Mesodermal cell (in vitro differentiated cells): ENCODE measurements at regions not wholly inside any gene's neighbourhood (a gene's known extent, or its start where the extent isn't known, plus 50 kb on each side); places are given as distances from the start of the nearest gene placed in this dataset.

Experiments
- H3K27ac ChIP-seq: 2 replicates; pipeline ENCODE4 v1.7.0; 2013; ENCODE audit warnings: mild to moderate bottlenecking, low read depth, low read length, moderate library complexity; ENCODE audit not compliant: severe bottlenecking
- H3K36me3 ChIP-seq: 2 replicates; pipeline ENCODE4 v1.7.1; 2013; ENCODE audit warnings: mild to moderate bottlenecking, low read length, moderate library complexity; ENCODE audit not compliant: control insufficient read depth, insufficient read depth
- H3K4me1 ChIP-seq: one replicate; pipeline ENCODE4 v1.7.1; 2013; ENCODE audit warnings: mild to moderate bottlenecking, low read length; ENCODE audit not compliant: insufficient read depth, control insufficient read depth, poor library complexity, severe bottlenecking
- H3K4me3 ChIP-seq: 2 replicates; pipeline ENCODE4 v1.7.0; 2013; ENCODE audit warnings: low read length, control low read depth, mild to moderate bottlenecking; ENCODE audit not compliant: insufficient read depth, poor library complexity, severe bottlenecking; ENCODE audit errors: extremely low read depth
- H3K9me3 ChIP-seq: 2 replicates; pipeline ENCODE4 v1.7.1; 2013; ENCODE audit warnings: mild to moderate bottlenecking, low read length, moderate library complexity; ENCODE audit not compliant: control insufficient read depth
- WGBS, 2 experiments: methylation state at CpG; one replicate each; pipeline ENCODE4 v1.1.5; 2013; ENCODE audit warnings: missing lambda C conversion rate in 2 of 2; ENCODE audit not compliant: insufficient coverage in 2 of 2; 5-methylcytosine and 5-hydroxymethylcytosine counted together

GRCh38 chr20:7094438-7094997, 327.0 kb downstream of the BMP2 start:
- H3K36me3 ChIP-seq: no peaks in the 10 kb centered on the region
- 34 to 100% methylated on average over 1 to 5 of the region's 7 CpGs for WGBS, 2 experiments
- H3K4me3 ChIP-seq: no peak overlapping the region
- no peak overlapping the region for H3K27ac ChIP-seq
- no peaks in the 10 kb centered on the region for H3K4me1 ChIP-seq
- H3K9me3 ChIP-seq: no peaks in the 10 kb centered on the region

- Histone ChIP-seq H3K27ac (no peak overlapping the region), H3K4me3 (no peak overlapping the region), H3K36me3 (no peaks in the 10 kb centered on the region), H3K4me1 (no peaks in the 10 kb centered on the region), H3K9me3 (no peaks in the 10 kb centered on the region)
- no CpG with 5 or more reads among the region's 4 CpGs for WGBS, 2 experiments
Observed at GRCh38 chr20:7106910-7107309, 339.4 kb downstream of the BMP2 start.

- H3K27ac ChIP-seq: no peak overlapping the region
- H3K36me3 ChIP-seq: no peaks in the 10 kb centered on the region
- WGBS, 2 experiments: no CpG with 5 or more reads among the region's 2 CpGs
- no peaks in the 10 kb centered on the region for H3K9me3 ChIP-seq
- H3K4me3 ChIP-seq: no peak overlapping the region
- no peaks in the 10 kb centered on the region for H3K4me1 ChIP-seq
Observed at GRCh38 chr20:7108929-7109328, 341.4 kb downstream of the BMP2 start.

- H3K4me1 ChIP-seq: no peaks in the 10 kb centered on the region
- no peak overlapping the region for H3K4me3 ChIP-seq
- H3K27ac ChIP-seq: no peak overlapping the region
- H3K9me3 ChIP-seq: no peaks in the 10 kb centered on the region
- no peaks in the 10 kb centered on the region for H3K36me3 ChIP-seq
- 41 to 55% methylated on average over 10 of the region's 14 CpGs for WGBS, 2 experiments
Observed at GRCh38 chr20:7113577-7114466, 346.3 kb downstream of the BMP2 start.

- H3K4me1 ChIP-seq: no peaks in the 10 kb centered on the region
- WGBS, 2 experiments: 80 to 100% methylated on average over 1 to 2 of the region's 2 CpGs
- no peak overlapping the region for H3K4me3 ChIP-seq
- no peak overlapping the region for H3K27ac ChIP-seq
- H3K36me3 ChIP-seq: no peaks in the 10 kb centered on the region
- no peaks in the 10 kb centered on the region for H3K9me3 ChIP-seq
Observed at GRCh38 chr20:7123457-7123856, 356.0 kb downstream of the BMP2 start.

- Histone ChIP-seq H3K4me1 (no peaks in the 10 kb centered on the region), H3K9me3 (no peaks in the 10 kb centered on the region), H3K27ac (no peak overlapping the region), H3K4me3 (no peak overlapping the region), H3K36me3 (no peaks in the 10 kb centered on the region)
- WGBS, 2 experiments: no CpG with 5 or more reads among the region's 3 CpGs
Observed at GRCh38 chr20:7124120-7124519, 356.6 kb downstream of the BMP2 start.

- no peak overlapping the region for H3K4me3 ChIP-seq
- peaks cover 2% of the 10 kb centered on the region for H3K4me1 ChIP-seq
- H3K9me3 ChIP-seq: no peaks in the 10 kb centered on the region
- no peak overlapping the region for H3K27ac ChIP-seq
- no peaks in the 10 kb centered on the region for H3K36me3 ChIP-seq
- no CpG with 5 or more reads among the region's 1 CpG for WGBS, 2 experiments
Observed at GRCh38 chr20:7136886-7137285, 369.4 kb downstream of the BMP2 start.

- no peaks in the 10 kb centered on the region for H3K36me3 ChIP-seq
- H3K4me3 ChIP-seq: no peak overlapping the region
- H3K9me3 ChIP-seq: no peaks in the 10 kb centered on the region
- no peak overlapping the region for H3K27ac ChIP-seq
- peaks cover 2% of the 10 kb centered on the region for H3K4me1 ChIP-seq
- 85 to 100% methylated on average over 1 to 4 of the region's 4 CpGs for WGBS, 2 experiments
Observed at GRCh38 chr20:7137395-7138151, 370.1 kb downstream of the BMP2 start.

GRCh38 chr20:7144464-7144863, 377.0 kb downstream of the BMP2 start:
- H3K4me1 ChIP-seq: peaks cover 12% of the 10 kb centered on the region
- no peaks in the 10 kb centered on the region for H3K36me3 ChIP-seq
- H3K27ac ChIP-seq: no peak overlapping the region
- H3K9me3 ChIP-seq: no peaks in the 10 kb centered on the region
- 100% methylated on average over 1 of the region's 2 CpGs; no CpG with 5 or more reads in 1 of the 2 experiments for WGBS, 2 experiments
- no peak overlapping the region for H3K4me3 ChIP-seq

GRCh38 chr20:7146552-7147219, 379.2 kb downstream of the BMP2 start:
- no peaks in the 10 kb centered on the region for H3K9me3 ChIP-seq
- no peak overlapping the region for H3K4me3 ChIP-seq
- WGBS, 2 experiments: 87 to 90% methylated on average over 8 to 10 of the region's 10 CpGs
- H3K27ac ChIP-seq: no peak overlapping the region
- no peaks in the 10 kb centered on the region for H3K36me3 ChIP-seq
- H3K4me1 ChIP-seq: peaks cover 15% of the 10 kb centered on the region
